Mucosa of rectum (tissue), 2 donors: ENCODE measurements at regions not wholly inside any gene's neighbourhood (a gene's known extent, or its start where the extent isn't known, plus 50 kb on each side); places are given as distances from the start of the nearest gene placed in this dataset.

Experiments
- H3K27ac ChIP-seq, 2 donors: one replicate each; pipeline ENCODE4 v1.7.0; 2013; ENCODE audit warnings: inconsistent platforms in 2 of 2, low read depth in 2 of 2, low read length in 2 of 2
- H3K27me3 ChIP-seq, 2 donors: one replicate each; pipeline ENCODE4 v1.7.0; 2013; ENCODE audit warnings: low read length in 2 of 2; ENCODE audit not compliant: control insufficient read depth in 2 of 2, insufficient read depth in 2 of 2
- H3K36me3 ChIP-seq, 2 donors: one replicate each; pipeline ENCODE4 v1.7.0; 2013; ENCODE audit warnings: low read length in 2 of 2; ENCODE audit not compliant: control insufficient read depth in 2 of 2, insufficient read depth in 2 of 2
- H3K4me1 ChIP-seq, 2 donors: one replicate each; pipeline ENCODE4 v1.7.0; 2013; ENCODE audit warnings: low read length in 2 of 2, mild to moderate bottlenecking in 1 of 2; ENCODE audit not compliant: control insufficient read depth in 2 of 2, insufficient read depth in 2 of 2
- H3K4me3 ChIP-seq, 2 donors: one replicate each; pipeline ENCODE4 v1.7.0; 2013; ENCODE audit warnings: low read length in 2 of 2
- H3K9ac ChIP-seq, 2 donors: one replicate each; pipeline ENCODE4 v1.7.0; 2013; ENCODE audit warnings: low read length in 2 of 2, low read depth in 1 of 2, mild to moderate bottlenecking in 1 of 2
- H3K9me3 ChIP-seq, 2 donors: one replicate each; pipeline ENCODE4 v1.7.0; 2013; ENCODE audit warnings: low read length in 2 of 2; ENCODE audit not compliant: control insufficient read depth in 2 of 2
- donor health status: healthy.
- donor health status: Normal muscosa, but diverticular disease.

- no peak overlapping the region for H3K27ac ChIP-seq
- no peaks in the 10 kb centered on the region for H3K9me3 ChIP-seq
- no peaks in the 10 kb centered on the region for H3K36me3 ChIP-seq
- H3K4me3 ChIP-seq = no peak overlapping the region
- H3K27me3 ChIP-seq = peaks cover 0 to 3% of the 10 kb centered on the region in 2 donors
- H3K9ac ChIP-seq = no peak overlapping the region
- peaks cover 0 to 7% of the 10 kb centered on the region in 2 donors for H3K4me1 ChIP-seq
These were observed 144.1 kb downstream of the MIAT start for GRCh38 chr22:26801449-26801848.

GRCh38 chr22:26804315-26804714 lies 146.9 kb downstream of the MIAT start:
- H3K9me3 ChIP-seq = no peaks in the 10 kb centered on the region
- no peak overlapping the region for H3K9ac ChIP-seq
- H3K27me3 ChIP-seq = peaks cover 0 to 3% of the 10 kb centered on the region in 2 donors
- H3K4me3 ChIP-seq = no peak overlapping the region
- no peaks in the 10 kb centered on the region for H3K4me1 ChIP-seq
- no peaks in the 10 kb centered on the region for H3K36me3 ChIP-seq
- no peak overlapping the region for H3K27ac ChIP-seq

- no peaks in the 10 kb centered on the region for H3K4me1 ChIP-seq
- H3K9ac ChIP-seq = no peak overlapping the region
- H3K36me3 ChIP-seq = no peaks in the 10 kb centered on the region
- H3K9me3 ChIP-seq = no peaks in the 10 kb centered on the region
- H3K27me3 ChIP-seq = peaks cover 0 to 3% of the 10 kb centered on the region in 2 donors
- H3K4me3 ChIP-seq = no peak overlapping the region
- H3K27ac ChIP-seq = no peak overlapping the region
These were observed 147.6 kb downstream of the MIAT start for GRCh38 chr22:26804911-26805539.

- H3K9ac ChIP-seq = no peak overlapping the region
- H3K4me1 ChIP-seq = no peaks in the 10 kb centered on the region
- no peaks in the 10 kb centered on the region for H3K36me3 ChIP-seq
- H3K9me3 ChIP-seq = no peaks in the 10 kb centered on the region
- H3K27ac ChIP-seq = no peak overlapping the region
- no peak overlapping the region for H3K4me3 ChIP-seq
- no peaks in the 10 kb centered on the region for H3K27me3 ChIP-seq
These were observed 149.2 kb downstream of the MIAT start for GRCh38 chr22:26806445-26807175.

GRCh38 chr22:26811647-26811992 lies 154.2 kb downstream of the MIAT start:
- H3K36me3 ChIP-seq = no peaks in the 10 kb centered on the region
- no peak overlapping the region for H3K9ac ChIP-seq
- H3K4me1 ChIP-seq = no peaks in the 10 kb centered on the region
- no peaks in the 10 kb centered on the region for H3K9me3 ChIP-seq
- H3K27ac ChIP-seq = no peak overlapping the region
- no peak overlapping the region for H3K4me3 ChIP-seq
- H3K27me3 ChIP-seq = no peaks in the 10 kb centered on the region

- no peak overlapping the region for H3K27ac ChIP-seq
- H3K9me3 ChIP-seq = peaks cover 0 to 3% of the 10 kb centered on the region in 2 donors
- H3K4me3 ChIP-seq = no peak overlapping the region
- no peaks in the 10 kb centered on the region for H3K27me3 ChIP-seq
- no peaks in the 10 kb centered on the region for H3K4me1 ChIP-seq
- no peak overlapping the region for H3K9ac ChIP-seq
- no peaks in the 10 kb centered on the region for H3K36me3 ChIP-seq
These were observed 155.3 kb downstream of the MIAT start for GRCh38 chr22:26812731-26813130.

GRCh38 chr22:26816726-26817125 lies 159.3 kb downstream of the MIAT start:
- H3K27me3 ChIP-seq = no peaks in the 10 kb centered on the region
- no peaks in the 10 kb centered on the region for H3K36me3 ChIP-seq
- H3K27ac ChIP-seq = no peak overlapping the region
- no peak overlapping the region for H3K4me3 ChIP-seq
- peaks cover 0 to 4% of the 10 kb centered on the region in 2 donors for H3K9me3 ChIP-seq
- H3K9ac ChIP-seq = no peak overlapping the region
- no peaks in the 10 kb centered on the region for H3K4me1 ChIP-seq

- H3K36me3 ChIP-seq = no peaks in the 10 kb centered on the region
- no peak overlapping the region for H3K4me3 ChIP-seq
- H3K9me3 ChIP-seq = peaks cover 0 to 4% of the 10 kb centered on the region in 2 donors
- no peaks in the 10 kb centered on the region for H3K4me1 ChIP-seq
- no peaks in the 10 kb centered on the region for H3K27me3 ChIP-seq
- no peak overlapping the region for H3K27ac ChIP-seq
- no peak overlapping the region for H3K9ac ChIP-seq
These were observed 160.5 kb downstream of the MIAT start for GRCh38 chr22:26817926-26818325.

- Histone ChIP-seq H3K9me3 (peaks cover 0 to 4% of the 10 kb centered on the region in 2 donors), H3K36me3 (no peaks in the 10 kb centered on the region), H3K27ac (no peak overlapping the region), H3K27me3 (no peaks in the 10 kb centered on the region), H3K9ac (no peak overlapping the region), H3K4me3 (no peak overlapping the region), H3K4me1 (no peaks in the 10 kb centered on the region)
These were observed 164.5 kb downstream of the MIAT start for GRCh38 chr22:26821854-26822253.

- H3K4me1 ChIP-seq = no peaks in the 10 kb centered on the region
- peaks cover 0 to 4% of the 10 kb centered on the region in 2 donors for H3K9me3 ChIP-seq
- no peaks in the 10 kb centered on the region for H3K27me3 ChIP-seq
- no peak overlapping the region for H3K27ac ChIP-seq
- H3K36me3 ChIP-seq = no peaks in the 10 kb centered on the region
- no peak overlapping the region for H3K9ac ChIP-seq
- H3K4me3 ChIP-seq = no peak overlapping the region
These were observed 164.9 kb downstream of the MIAT start for GRCh38 chr22:26822313-26822712.
